Epithelial cell of proximal tubule (primary cell): ENCODE measurements at regions not wholly inside any gene's neighbourhood (a gene's known extent, or its start where the extent isn't known, plus 50 kb on each side); places are given as distances from the start of the nearest gene placed in this dataset.

ENCODE experiments used
- DNase-seq: peaks from one replicate; pipeline ENCODE4 v3.0.0-alpha.2; 2011; ENCODE audit warnings: low read depth
- H3K4me3 ChIP-seq: 2 replicates; pipeline ENCODE4 v1.5.1; 2011; ENCODE audit warnings: low read depth, mild to moderate bottlenecking, low read length
- TF ChIP-seq, protein P1 (sequence below): conservative IDR thresholded peaks from 2 replicates; pipeline ENCODE4 v1.5.1; 2012; ENCODE audit warnings: low read depth, mild to moderate bottlenecking, low read length

GRCh38 chr4:149296503-149296902 is 519.1 kb downstream of the IQCM start:
- TF ChIP-seq, protein P1, sequence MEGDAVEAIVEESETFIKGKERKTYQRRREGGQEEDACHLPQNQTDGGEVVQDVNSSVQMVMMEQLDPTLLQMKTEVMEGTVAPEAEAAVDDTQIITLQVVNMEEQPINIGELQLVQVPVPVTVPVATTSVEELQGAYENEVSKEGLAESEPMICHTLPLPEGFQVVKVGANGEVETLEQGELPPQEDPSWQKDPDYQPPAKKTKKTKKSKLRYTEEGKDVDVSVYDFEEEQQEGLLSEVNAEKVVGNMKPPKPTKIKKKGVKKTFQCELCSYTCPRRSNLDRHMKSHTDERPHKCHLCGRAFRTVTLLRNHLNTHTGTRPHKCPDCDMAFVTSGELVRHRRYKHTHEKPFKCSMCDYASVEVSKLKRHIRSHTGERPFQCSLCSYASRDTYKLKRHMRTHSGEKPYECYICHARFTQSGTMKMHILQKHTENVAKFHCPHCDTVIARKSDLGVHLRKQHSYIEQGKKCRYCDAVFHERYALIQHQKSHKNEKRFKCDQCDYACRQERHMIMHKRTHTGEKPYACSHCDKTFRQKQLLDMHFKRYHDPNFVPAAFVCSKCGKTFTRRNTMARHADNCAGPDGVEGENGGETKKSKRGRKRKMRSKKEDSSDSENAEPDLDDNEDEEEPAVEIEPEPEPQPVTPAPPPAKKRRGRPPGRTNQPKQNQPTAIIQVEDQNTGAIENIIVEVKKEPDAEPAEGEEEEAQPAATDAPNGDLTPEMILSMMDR, result no peak
- H3K4me3 ChIP-seq, result no peak overlapping the region
- peak; percentile 83 for DNase-seq

- TF ChIP-seq, protein P1, result no peak
- DNase-seq, result peak; percentile 27
- H3K4me3 ChIP-seq, result no peak overlapping the region
Measured at GRCh38 chr4:149296084-149296483, 519.6 kb downstream of the IQCM start.

GRCh38 chr4:149294601-149295000 is 521.0 kb downstream of the IQCM start:
- TF ChIP-seq, protein P1, result no peak
- no peak for DNase-seq
- no peak overlapping the region for H3K4me3 ChIP-seq

- TF ChIP-seq, protein P1, result no peak
- DNase-seq, result no peak
- no peak overlapping the region for H3K4me3 ChIP-seq
Measured at GRCh38 chr4:149293046-149293649, 522.5 kb downstream of the IQCM start.

DNA sequence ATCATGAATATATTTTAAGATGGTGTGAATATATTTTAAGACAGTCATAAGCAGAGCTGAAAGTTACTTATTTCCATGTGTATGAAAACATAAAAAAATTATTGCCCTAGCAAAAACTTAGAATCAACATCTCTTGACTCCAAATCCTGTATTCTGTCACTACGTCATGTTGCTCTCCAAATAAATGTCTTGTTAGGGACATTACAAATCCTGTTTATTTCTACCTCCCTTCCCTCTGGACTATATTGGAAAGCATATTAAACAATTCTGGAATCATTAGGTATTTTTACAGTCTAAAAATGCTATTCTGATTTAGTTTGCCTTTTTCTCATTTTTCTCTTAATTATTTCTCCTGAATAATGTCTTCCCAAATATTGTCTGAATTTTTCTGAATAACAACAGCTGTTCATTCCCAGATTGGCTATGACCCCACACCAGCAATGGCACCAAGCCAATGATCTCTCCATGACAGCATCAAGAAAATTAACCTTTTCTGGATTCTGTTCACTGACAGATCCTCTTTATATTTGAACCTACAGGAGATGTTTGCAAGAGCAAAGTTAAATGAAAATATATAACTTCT is 523.1 kb downstream of the IQCM start:
- no peak for DNase-seq
- TF ChIP-seq, protein P1, result no peak

DNA sequence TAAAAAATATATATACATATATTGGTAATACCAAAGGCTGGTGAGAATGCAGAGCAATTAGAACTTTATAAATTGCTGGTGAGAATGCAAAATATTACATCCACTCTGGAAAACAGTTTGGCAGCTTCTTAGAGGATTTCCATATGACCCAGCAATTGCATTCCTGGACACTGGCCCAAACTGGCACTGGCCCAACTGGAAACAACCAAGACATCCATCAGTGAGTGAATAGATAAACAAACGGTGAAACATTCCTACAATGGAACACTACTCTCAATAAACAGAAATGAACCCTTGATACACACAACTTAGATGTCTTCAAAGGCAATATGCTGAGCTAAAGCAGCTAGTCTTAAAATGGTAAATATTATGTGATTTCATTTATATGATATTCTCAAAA is 524.2 kb downstream of the IQCM start:
- DNase-seq, result peak; percentile 41
- TF ChIP-seq, protein P1, result no peak
- no peak overlapping the region for H3K4me3 ChIP-seq

More for the DNA sequence above, 523.1 kb downstream of the IQCM start:
- no peak overlapping the region for H3K4me3 ChIP-seq

DNA sequence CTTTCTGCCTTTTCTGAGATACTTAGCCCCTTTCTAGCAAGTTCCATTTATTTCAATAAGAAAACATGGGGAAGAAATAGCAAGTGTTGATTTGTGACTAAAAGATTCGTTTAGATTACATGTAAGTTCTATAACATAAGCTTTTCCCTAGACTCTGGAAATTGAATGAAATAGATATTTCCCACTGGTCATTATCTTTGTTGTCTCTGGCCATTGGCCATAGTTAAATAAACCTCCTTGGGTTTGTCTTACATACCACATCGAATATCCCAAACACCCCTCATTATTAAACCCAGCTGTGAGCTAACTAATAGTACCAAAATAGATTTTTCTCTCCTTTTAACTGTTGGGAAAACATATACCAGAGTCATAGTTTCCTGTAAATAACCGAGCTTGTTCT is 534.8 kb downstream of the IQCM start:
- H3K4me3 ChIP-seq, result no peak overlapping the region
- DNase-seq, result no peak
- TF ChIP-seq, protein P1, result no peak
